ENCODE measurements at regions not wholly inside any gene's neighbourhood (a gene's known extent, or its start where the extent isn't known, plus 50 kb on each side); places are given as distances from the start of the nearest gene placed in this dataset.

DNA sequence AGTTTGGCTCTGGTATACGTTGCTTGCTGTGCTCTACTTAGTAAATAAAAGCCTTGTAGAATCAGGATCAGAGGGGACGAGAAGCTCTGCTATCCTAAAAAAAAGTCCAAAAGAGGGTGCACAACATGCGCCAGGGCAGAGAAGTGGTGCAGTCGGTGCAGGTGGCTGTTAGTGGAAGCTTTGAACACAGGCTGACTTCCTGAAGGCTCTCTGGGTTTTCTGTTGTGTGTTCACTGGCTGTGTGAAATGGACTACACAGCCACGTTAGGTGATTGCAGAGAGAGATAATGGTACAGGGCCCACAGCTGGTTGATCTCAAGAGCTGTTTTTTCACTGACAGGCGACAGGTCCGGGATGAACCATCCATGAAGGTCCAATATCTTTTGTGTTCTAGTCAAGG lies 167.4 kb downstream of the TMEM167A start:
- Mint-ChIP-seq H3K4me1 (peaks cover 19% of the 10 kb centered on the region), H3K27ac (peak overlapping the region; percentile 68 to 83 (median 73)), H3K4me3 (no peak overlapping the region), H3K36me3 (ENCODE audit: low read depth) (no peaks in the 10 kb centered on the region), H3K9me3 (peaks cover 13% of the 10 kb centered on the region), H3K27me3 (ENCODE audit: low read depth) (no peaks in the 10 kb centered on the region)
- TF ChIP-seq, protein P1, sequence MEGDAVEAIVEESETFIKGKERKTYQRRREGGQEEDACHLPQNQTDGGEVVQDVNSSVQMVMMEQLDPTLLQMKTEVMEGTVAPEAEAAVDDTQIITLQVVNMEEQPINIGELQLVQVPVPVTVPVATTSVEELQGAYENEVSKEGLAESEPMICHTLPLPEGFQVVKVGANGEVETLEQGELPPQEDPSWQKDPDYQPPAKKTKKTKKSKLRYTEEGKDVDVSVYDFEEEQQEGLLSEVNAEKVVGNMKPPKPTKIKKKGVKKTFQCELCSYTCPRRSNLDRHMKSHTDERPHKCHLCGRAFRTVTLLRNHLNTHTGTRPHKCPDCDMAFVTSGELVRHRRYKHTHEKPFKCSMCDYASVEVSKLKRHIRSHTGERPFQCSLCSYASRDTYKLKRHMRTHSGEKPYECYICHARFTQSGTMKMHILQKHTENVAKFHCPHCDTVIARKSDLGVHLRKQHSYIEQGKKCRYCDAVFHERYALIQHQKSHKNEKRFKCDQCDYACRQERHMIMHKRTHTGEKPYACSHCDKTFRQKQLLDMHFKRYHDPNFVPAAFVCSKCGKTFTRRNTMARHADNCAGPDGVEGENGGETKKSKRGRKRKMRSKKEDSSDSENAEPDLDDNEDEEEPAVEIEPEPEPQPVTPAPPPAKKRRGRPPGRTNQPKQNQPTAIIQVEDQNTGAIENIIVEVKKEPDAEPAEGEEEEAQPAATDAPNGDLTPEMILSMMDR (IDR thresholded peaks at IDR 0.05; ENCODE audit: unreplicated experiment in 3 of 3) = no peak

DNA sequence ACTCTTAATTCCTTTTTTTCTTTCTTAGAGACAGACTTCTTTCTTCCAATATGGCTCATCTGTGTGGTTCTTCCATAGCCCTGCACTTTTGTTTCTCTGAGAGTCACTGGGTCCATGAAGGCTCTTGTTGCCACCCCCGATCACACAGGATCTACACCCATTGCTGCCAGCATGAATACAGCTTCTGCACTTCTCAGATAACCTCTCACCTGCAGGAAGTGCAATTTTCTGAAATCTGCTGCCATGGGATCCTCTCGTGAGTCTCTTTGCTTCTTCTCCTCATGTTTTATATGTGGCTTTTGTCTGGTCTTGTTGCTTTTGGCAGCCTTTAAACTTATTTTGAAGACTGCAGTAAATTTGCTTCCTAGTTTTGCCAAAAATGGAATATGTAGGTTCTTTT lies 171.2 kb downstream of the TMEM167A start:
- peak overlapping the region; percentile 90 to 98 (median 95) for H3K27ac Mint-ChIP-seq
- peak overlapping the region in 1 of 3 experiments; percentile 15 for H3K4me3 Mint-ChIP-seq
- TF ChIP-seq, protein P1 (IDR thresholded peaks at IDR 0.05; ENCODE audit: unreplicated experiment in 3 of 3) = no peak
- H3K27me3 Mint-ChIP-seq (ENCODE audit: low read depth) = no peaks in the 10 kb centered on the region
- H3K4me1 Mint-ChIP-seq = peaks cover 19% of the 10 kb centered on the region
- H3K9me3 Mint-ChIP-seq = peaks cover 37% of the 10 kb centered on the region
- H3K36me3 Mint-ChIP-seq (ENCODE audit: low read depth) = peaks cover 9% of the 10 kb centered on the region

DNA sequence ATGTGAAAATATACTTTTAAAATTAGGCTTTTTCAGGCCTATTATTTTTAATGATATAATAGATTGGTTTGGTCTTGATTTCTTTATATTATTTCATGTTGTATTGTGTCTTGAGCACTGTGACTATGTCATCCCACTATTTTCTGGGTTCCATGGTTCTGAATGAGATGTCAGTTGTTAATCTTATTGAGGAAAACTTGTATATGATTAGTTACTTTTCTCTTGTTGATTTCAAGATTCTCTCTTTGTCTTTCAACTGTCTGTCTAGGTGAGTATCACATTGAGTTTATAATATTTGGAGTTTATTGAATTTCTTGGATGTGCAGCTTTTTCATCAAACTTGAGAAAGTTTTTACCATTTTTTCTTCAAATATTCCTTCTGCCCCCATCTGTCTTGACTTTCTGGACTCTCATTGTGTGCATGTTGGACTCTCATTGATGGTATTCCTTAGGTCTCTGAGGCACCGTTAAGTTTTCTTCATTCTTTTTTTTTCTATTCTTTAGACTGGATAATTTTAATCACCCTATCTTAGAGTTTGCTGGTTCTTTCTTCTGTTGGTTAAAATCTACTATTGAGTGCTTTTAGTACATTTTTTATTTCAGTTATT lies 175.8 kb downstream of the TMEM167A start:
- no peak overlapping the region for H3K27ac Mint-ChIP-seq
- H3K4me3 Mint-ChIP-seq = no peak overlapping the region
- H3K9me3 Mint-ChIP-seq = peaks cover 65% of the 10 kb centered on the region
- no peaks in the 10 kb centered on the region for H3K27me3 Mint-ChIP-seq (ENCODE audit: low read depth)
- H3K36me3 Mint-ChIP-seq (ENCODE audit: low read depth) = peaks cover 17% of the 10 kb centered on the region
- peaks cover 9% of the 10 kb centered on the region for H3K4me1 Mint-ChIP-seq
- TF ChIP-seq, protein P1 (IDR thresholded peaks at IDR 0.05; ENCODE audit: unreplicated experiment in 3 of 3) = no peak

DNA sequence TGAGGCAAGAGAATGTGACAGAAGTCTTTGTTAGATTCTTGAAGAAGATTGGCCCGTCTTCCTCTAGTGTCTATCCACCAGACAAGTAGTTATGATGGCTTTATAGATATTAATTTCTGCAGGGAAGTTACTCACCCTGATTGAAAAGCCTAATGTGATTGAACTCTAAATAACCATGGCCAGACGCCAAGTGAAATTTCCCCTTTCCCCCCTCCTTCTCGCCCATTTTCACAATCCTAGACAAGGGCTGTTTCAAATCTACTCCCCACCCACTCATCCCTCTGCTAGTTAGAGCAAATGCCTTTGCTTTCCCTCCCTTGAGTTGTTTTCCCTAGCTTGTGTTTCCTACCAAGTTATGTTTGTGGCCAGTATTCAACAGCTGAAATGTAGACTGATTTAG lies 182.5 kb downstream of the TMEM167A start:
- H3K4me3 Mint-ChIP-seq = peak overlapping the region in 1 of 3 experiments; percentile 1
- TF ChIP-seq, protein P1 (IDR thresholded peaks at IDR 0.05; ENCODE audit: unreplicated experiment in 3 of 3) = no peak
- peak overlapping the region; percentile 88 to 97 (median 91) for H3K27ac Mint-ChIP-seq
- H3K36me3 Mint-ChIP-seq (ENCODE audit: low read depth) = peaks cover 8% of the 10 kb centered on the region
- H3K27me3 Mint-ChIP-seq (ENCODE audit: low read depth) = no peaks in the 10 kb centered on the region
- H3K4me1 Mint-ChIP-seq = peaks cover 32% of the 10 kb centered on the region
- H3K9me3 Mint-ChIP-seq = peaks cover 25% of the 10 kb centered on the region

DNA sequence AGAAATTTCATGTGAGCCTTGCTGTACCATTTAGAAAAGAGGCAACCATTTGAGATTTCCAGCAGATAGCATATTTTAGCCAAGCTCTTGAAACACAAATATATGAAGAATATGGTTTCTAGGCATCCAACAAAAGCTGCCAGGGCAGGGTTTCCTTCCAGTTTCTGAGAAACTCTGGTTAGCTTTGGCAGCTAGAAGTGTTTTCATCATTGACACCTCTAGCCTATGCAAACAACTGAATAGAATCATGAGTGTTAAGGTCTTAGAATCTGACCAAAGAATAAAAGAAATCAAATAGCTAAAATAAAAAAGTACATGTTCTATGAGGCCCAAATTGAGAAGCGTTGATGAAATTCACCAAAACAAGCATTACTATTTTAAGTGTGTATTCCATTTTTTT lies 188.1 kb downstream of the TMEM167A start:
- Mint-ChIP-seq H3K9me3 (peaks cover 4% of the 10 kb centered on the region), H3K4me1 (peaks cover 37% of the 10 kb centered on the region), H3K36me3 (ENCODE audit: low read depth) (peaks cover 4% of the 10 kb centered on the region), H3K4me3 (no peak overlapping the region), H3K27me3 (ENCODE audit: low read depth) (no peaks in the 10 kb centered on the region), H3K27ac (no peak overlapping the region)
- TF ChIP-seq, protein P1 (IDR thresholded peaks at IDR 0.05; ENCODE audit: unreplicated experiment in 3 of 3) = no peak

DNA sequence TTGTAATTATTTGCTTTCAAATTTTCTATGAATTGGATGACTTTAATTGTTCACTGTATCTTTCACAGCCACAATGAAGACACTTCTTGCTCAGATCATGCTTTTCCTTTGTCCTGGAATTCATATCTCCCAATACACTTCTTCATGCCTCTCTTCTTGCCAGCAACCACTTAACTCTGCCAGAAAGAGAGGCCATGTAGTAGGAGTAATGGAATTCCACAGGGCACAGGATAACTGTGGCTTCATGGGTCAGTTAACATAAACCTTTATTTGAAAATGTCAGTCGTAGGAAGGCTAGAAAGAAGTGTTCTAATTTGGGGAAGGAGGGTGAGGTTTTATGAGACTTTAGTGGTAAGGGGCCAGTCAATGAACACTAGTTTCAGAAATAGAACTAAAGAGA lies 190.3 kb downstream of the TMEM167A start:
- peaks cover 10% of the 10 kb centered on the region for H3K9me3 Mint-ChIP-seq
- H3K27ac Mint-ChIP-seq = peak overlapping the region; percentile 72 to 91 (median 88)
- TF ChIP-seq, protein P1 (IDR thresholded peaks at IDR 0.05; ENCODE audit: unreplicated experiment in 3 of 3) = no peak
- peaks cover 17% of the 10 kb centered on the region for H3K36me3 Mint-ChIP-seq (ENCODE audit: low read depth)
- H3K4me1 Mint-ChIP-seq = peaks cover 29% of the 10 kb centered on the region
- no peaks in the 10 kb centered on the region for H3K27me3 Mint-ChIP-seq (ENCODE audit: low read depth)
- H3K4me3 Mint-ChIP-seq = no peak overlapping the region

All from nephron (organoid).